ENCODE measurements at regions not wholly inside any gene's neighbourhood (a gene's known extent, or its start where the extent isn't known, plus 50 kb on each side); places are given as distances from the start of the nearest gene placed in this dataset.

DNA sequence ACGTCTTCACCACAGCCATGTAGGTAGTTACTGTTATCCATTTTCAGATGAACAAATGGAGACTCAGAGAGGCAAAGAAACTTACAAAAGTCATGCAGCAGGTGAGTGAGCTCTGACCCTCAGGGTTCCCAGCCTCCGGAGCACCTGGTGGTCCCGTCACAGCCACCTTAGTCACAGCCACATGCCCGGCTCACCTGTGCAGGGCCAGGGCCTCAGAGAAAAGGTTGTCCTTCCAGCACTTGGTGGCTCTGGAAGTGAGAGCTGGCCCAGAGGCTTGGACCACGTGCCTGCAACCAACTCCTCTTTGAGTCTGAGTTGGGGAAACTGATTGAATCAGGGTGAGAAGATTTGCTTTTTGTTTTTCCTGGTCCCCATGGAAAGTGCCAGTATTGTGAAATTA, 189.3 kb downstream of the GLI2 start:
- Histone ChIP-seq H3K4me3 (no peak overlapping the region), H3K4me1 (no peaks in the 10 kb centered on the region), H3K27me3 (no peaks in the 10 kb centered on the region), H3K36me3 (no peaks in the 10 kb centered on the region), H3K27ac (no peak overlapping the region), H3K9me3 (no peaks in the 10 kb centered on the region)
- TF ChIP-seq POLR2A (IDR thresholded peaks at IDR 0.05): no peak
- TF ChIP-seq POLR2AphosphoS5 (IDR thresholded peaks at IDR 0.05): no peak
- TF ChIP-seq EP300 (IDR thresholded peaks at IDR 0.05): no peak
- TF ChIP-seq, protein P1, sequence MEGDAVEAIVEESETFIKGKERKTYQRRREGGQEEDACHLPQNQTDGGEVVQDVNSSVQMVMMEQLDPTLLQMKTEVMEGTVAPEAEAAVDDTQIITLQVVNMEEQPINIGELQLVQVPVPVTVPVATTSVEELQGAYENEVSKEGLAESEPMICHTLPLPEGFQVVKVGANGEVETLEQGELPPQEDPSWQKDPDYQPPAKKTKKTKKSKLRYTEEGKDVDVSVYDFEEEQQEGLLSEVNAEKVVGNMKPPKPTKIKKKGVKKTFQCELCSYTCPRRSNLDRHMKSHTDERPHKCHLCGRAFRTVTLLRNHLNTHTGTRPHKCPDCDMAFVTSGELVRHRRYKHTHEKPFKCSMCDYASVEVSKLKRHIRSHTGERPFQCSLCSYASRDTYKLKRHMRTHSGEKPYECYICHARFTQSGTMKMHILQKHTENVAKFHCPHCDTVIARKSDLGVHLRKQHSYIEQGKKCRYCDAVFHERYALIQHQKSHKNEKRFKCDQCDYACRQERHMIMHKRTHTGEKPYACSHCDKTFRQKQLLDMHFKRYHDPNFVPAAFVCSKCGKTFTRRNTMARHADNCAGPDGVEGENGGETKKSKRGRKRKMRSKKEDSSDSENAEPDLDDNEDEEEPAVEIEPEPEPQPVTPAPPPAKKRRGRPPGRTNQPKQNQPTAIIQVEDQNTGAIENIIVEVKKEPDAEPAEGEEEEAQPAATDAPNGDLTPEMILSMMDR (IDR thresholded peaks at IDR 0.05): no peak
- ATAC-seq (ENCODE audit: low FRiP score in 2 of 2): no peak
- 91 to 93% methylated on average over 5 of the region's 5 CpGs for WGBS, 2 donors
- no peak for DNase-seq

DNA sequence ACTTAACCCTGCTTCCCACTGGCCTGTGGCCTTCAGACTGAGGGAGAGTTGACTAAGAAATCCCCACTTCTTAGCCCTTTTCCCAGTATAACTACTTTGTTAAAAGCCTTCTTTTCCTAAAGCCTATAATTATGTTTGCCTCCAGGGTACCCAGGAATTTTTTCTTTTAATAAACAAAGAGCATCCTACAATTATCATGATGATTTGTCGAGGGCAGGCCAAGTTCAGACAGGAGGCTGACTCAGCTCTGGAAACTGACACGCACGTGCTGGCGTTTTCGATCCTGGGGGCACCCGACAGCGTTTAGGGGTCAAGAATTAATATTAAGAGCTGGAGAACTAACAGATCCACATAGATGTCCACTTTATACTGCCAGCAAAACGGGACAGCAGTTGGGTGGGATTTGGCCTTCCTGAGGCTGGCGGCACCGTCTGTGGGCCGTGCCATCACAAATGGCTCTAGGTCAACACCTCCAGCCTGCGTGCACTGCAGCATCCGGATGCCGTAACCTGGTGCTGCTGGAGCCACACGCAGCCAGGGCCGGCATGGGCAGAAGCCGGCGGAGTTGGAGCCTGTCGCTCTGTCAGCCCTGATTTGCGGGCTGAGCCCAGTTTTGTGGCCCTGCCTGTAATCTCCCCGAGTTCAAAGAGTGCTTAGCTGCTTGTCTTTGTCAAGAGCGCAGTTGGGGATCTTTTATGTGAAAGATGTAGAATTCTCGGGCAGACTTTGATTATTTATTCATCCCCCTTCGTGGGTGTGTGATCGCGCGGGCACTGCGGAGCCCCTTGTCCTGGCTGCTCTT, 191.0 kb downstream of the GLI2 start:
- Histone ChIP-seq H3K27ac (no peak overlapping the region), H3K9me3 (no peaks in the 10 kb centered on the region), H3K4me1 (no peaks in the 10 kb centered on the region), H3K27me3 (no peaks in the 10 kb centered on the region), H3K4me3 (no peak overlapping the region), H3K36me3 (no peaks in the 10 kb centered on the region)
- 83 to 87% methylated on average over 14 to 28 of the region's 28 CpGs for WGBS, 2 donors
- ATAC-seq (ENCODE audit: low FRiP score in 2 of 2) (no peak), DNase-seq (no peak)
- TF ChIP-seq, protein P1 (IDR thresholded peaks at IDR 0.05): no peak
- no peak for TF ChIP-seq POLR2AphosphoS5 (IDR thresholded peaks at IDR 0.05)
- no peak for TF ChIP-seq POLR2A (IDR thresholded peaks at IDR 0.05)
- no peak for TF ChIP-seq EP300 (IDR thresholded peaks at IDR 0.05)

DNA sequence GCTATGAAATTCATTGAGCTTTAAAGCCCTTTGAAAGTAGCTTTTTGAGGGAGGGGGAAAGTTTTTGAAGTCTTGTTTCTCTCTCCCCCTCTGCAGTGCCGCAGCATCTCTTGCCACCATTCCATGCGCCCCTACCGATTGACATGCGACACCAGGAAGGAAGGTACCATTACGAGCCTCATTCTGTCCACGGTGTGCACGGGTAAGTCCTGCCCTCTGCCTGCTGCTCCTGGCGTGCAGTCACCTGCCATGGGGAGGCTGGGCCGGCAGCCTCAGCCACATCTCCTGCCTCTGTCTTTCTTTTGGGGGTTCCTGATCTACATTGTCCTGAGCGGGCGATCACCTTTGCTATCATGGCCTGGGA, 191.6 kb downstream of the GLI2 start:
- ATAC-seq (ENCODE audit: low FRiP score in 2 of 2) (no peak), DNase-seq (no peak)
- H3K4me3 ChIP-seq: no peak overlapping the region
- no peaks in the 10 kb centered on the region for H3K4me1 ChIP-seq
- no peak overlapping the region for H3K27ac ChIP-seq
- TF ChIP-seq, protein P1 (IDR thresholded peaks at IDR 0.05): no peak
- TF ChIP-seq EP300 (IDR thresholded peaks at IDR 0.05): no peak
- TF ChIP-seq POLR2A (IDR thresholded peaks at IDR 0.05): no peak
- no peak for TF ChIP-seq POLR2AphosphoS5 (IDR thresholded peaks at IDR 0.05)
- 84 to 85% methylated on average over 9 to 11 of the region's 11 CpGs for WGBS, 2 donors
- no peaks in the 10 kb centered on the region for H3K36me3 ChIP-seq
- H3K9me3 ChIP-seq: no peaks in the 10 kb centered on the region
- no peaks in the 10 kb centered on the region for H3K27me3 ChIP-seq

DNA sequence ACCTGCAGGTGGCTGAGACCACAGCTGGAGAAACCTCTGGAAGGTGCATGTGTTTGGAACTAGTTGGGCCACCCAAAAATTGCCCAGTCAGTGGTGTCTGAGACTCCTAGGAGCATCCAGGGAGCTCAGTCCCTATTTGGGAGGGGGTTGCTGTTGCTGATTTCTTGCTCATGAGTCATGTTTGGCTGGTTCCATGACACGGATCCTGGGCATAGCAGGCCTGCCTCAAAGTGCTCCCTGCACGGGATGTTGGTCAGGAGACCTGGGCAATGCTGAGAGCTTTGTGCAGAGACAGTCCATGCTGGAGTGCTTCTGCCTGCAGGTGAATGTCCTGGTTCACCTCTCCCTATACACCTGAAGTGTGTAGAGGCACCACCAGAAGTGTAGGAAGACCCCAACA, 194.2 kb downstream of the GLI2 start:
- Histone ChIP-seq H3K4me3 (no peak overlapping the region), H3K4me1 (no peaks in the 10 kb centered on the region), H3K27ac (no peak overlapping the region), H3K27me3 (no peaks in the 10 kb centered on the region), H3K9me3 (no peaks in the 10 kb centered on the region), H3K36me3 (no peaks in the 10 kb centered on the region)
- TF ChIP-seq, protein P1 (IDR thresholded peaks at IDR 0.05): no peak
- TF ChIP-seq POLR2A (IDR thresholded peaks at IDR 0.05) (no peak), POLR2AphosphoS5 (IDR thresholded peaks at IDR 0.05) (no peak), EP300 (IDR thresholded peaks at IDR 0.05) (no peak)
- no peak for DNase-seq
- WGBS, 2 donors: 87% methylated on average over 2 of the region's 2 CpGs; no CpG with 5 or more reads in 1 of the 2 donors
- ATAC-seq (ENCODE audit: low FRiP score in 2 of 2): no peak

DNA sequence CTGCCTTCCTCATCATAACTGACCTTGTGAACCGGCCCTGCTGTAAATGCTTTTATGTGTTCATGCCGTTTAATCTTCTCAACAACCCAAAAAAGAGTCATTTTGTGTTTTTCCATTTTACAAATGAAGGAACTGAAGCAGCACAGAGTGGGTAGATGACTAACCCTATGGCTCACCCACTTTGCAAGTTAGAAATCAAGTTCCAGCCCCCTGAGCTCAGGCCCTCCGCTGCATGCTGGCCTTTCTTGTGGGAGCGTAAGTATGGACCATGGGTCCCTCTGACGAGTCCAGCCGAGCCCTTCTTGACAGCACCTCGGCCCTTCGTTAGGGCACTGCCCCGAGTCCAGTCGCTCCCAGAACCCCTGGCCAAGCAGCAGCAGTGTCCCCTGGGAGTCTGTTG, 194.6 kb downstream of the GLI2 start:
- no peaks in the 10 kb centered on the region for H3K36me3 ChIP-seq
- no peak for ATAC-seq (ENCODE audit: low FRiP score in 2 of 2)
- no peaks in the 10 kb centered on the region for H3K27me3 ChIP-seq
- H3K27ac ChIP-seq: no peak overlapping the region
- TF ChIP-seq, protein P1 (IDR thresholded peaks at IDR 0.05): no peak
- TF ChIP-seq EP300 (IDR thresholded peaks at IDR 0.05): no peak
- TF ChIP-seq POLR2AphosphoS5 (IDR thresholded peaks at IDR 0.05): no peak
- TF ChIP-seq POLR2A (IDR thresholded peaks at IDR 0.05): no peak
- DNase-seq: no peak
- no peak overlapping the region for H3K4me3 ChIP-seq
- H3K4me1 ChIP-seq: peaks cover 0 to 3% (median 1%) of the 10 kb centered on the region in 4 donors
- 95 to 97% methylated on average over 7 to 10 of the region's 10 CpGs for WGBS, 2 donors
- no peaks in the 10 kb centered on the region for H3K9me3 ChIP-seq

Measured in upper lobe of left lung (tissue), 6 donors.